ENCODE measurements at regions not wholly inside any gene's neighbourhood (a gene's known extent, or its start where the extent isn't known, plus 50 kb on each side); places are given as distances from the start of the nearest gene placed in this dataset.

- no peak for TF ChIP-seq CTCF (IDR thresholded peaks at IDR 0.05; ENCODE audit: low read depth, low read length)
These were observed 680.8 kb downstream of the MATN1 start for GRCh38 chr1:30042438-30043147.

GRCh38 chr1:30041741-30042437 is 681.5 kb downstream of the MATN1 start:
- no peak for TF ChIP-seq CTCF (IDR thresholded peaks at IDR 0.05; ENCODE audit: low read depth, low read length)
- H3K4me3 ChIP-seq (ENCODE audit: low read depth, low read length): no peak overlapping the region

More at GRCh38 chr1:30042438-30043147, 680.8 kb downstream of the MATN1 start:
- no peak overlapping the region for H3K4me3 ChIP-seq (ENCODE audit: low read depth, low read length)

- no peak for TF ChIP-seq CTCF (IDR thresholded peaks at IDR 0.05; ENCODE audit: low read depth, low read length)
These were observed 683.0 kb downstream of the MATN1 start for GRCh38 chr1:30040081-30041019.

GRCh38 chr1:30039354-30040080 is 683.9 kb downstream of the MATN1 start:
- no peak overlapping the region for H3K4me3 ChIP-seq (ENCODE audit: low read depth, low read length)
- TF ChIP-seq CTCF (IDR thresholded peaks at IDR 0.05; ENCODE audit: low read depth, low read length): no peak

More at GRCh38 chr1:30040081-30041019, 683.0 kb downstream of the MATN1 start:
- no peak overlapping the region for H3K4me3 ChIP-seq (ENCODE audit: low read depth, low read length)

GRCh38 chr1:30038134-30039025 is 685.0 kb downstream of the MATN1 start:
- TF ChIP-seq CTCF (IDR thresholded peaks at IDR 0.05; ENCODE audit: low read depth, low read length): no peak
- H3K4me3 ChIP-seq (ENCODE audit: low read depth, low read length): no peak overlapping the region

All from WI38 (cell line).